ENCODE measurements at regions not wholly inside any gene's neighbourhood (a gene's known extent, or its start where the extent isn't known, plus 50 kb on each side); places are given as distances from the start of the nearest gene placed in this dataset.

- Histone ChIP-seq H3K4me1 (ENCODE audit: insufficient read depth, insufficient read length) (peaks cover 3% of the 10 kb centered on the region), H3K9me3 (ENCODE audit: insufficient read depth, low read length) (no peaks in the 10 kb centered on the region), H3K4me3 (ENCODE audit: insufficient read length, low read depth) (no peak overlapping the region), H3K9ac (ENCODE audit: insufficient read length, low read depth) (no peak overlapping the region), H3K27me3 (ENCODE audit: insufficient read depth, insufficient read length) (no peaks in the 10 kb centered on the region), H3K36me3 (ENCODE audit: insufficient read depth, insufficient read length, low read length) (no peaks in the 10 kb centered on the region)
- TF ChIP-seq ZNF274 (IDR thresholded peaks at IDR 0.05; ENCODE audit: low read depth, low read length) (no peak), YY1 (IDR thresholded peaks at IDR 0.05; ENCODE audit: insufficient read depth, insufficient read length) (no peak), SUZ12 (IDR thresholded peaks at IDR 0.05; ENCODE audit: extremely low read depth, insufficient read depth, insufficient read length) (no peak)
- no peak for DNase-seq (ENCODE audit: low read depth, low spot score)
These were observed 159.4 kb downstream of the ASB1 start for GRCh38 chr2:238585836-238586821.

DNA sequence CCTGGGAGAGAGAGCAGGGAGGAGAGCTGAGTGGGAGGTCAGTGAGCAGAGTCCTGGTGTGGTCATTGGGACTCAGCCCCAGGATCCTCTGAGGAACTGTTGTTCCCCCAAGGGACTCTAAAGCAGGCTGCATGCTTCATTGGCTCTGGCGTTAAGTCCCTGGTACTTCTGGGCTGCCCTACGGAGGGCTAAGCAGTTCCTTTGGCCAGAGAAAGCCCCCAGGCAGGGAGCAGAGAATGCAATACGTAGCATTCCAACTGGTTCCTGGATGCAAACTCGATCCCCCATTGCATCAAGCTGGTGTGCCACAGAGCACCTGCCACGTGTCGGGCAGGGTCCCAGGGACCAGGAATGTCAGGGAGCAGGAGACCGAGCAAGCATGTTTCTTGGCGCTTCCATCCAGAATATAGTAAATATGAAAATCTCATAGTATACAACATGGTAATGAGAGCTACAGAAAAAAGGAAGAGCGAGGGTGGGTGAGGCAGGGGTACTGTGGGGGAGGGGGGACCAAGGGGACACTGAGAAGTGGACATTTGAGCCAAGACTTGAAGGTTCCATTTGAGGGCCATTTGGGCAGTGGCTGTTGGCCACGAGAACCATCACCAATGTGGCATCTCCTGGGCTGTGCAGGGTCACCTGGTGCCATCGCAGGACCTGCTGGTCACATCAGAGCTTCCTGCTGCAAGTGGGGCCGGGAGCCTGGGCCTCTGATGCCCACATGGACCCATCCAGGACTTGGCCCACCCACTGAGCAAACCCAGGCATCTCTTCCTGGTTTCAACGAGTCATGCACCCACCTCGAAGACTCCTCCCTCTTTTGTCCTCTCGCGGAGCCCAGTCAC is 160.4 kb downstream of the ASB1 start:
- no peak for DNase-seq (ENCODE audit: low read depth, low spot score)
- H3K4me1 ChIP-seq (ENCODE audit: insufficient read depth, insufficient read length) = peaks cover 3% of the 10 kb centered on the region
- H3K9me3 ChIP-seq (ENCODE audit: insufficient read depth, low read length) = no peaks in the 10 kb centered on the region
- H3K36me3 ChIP-seq (ENCODE audit: insufficient read depth, insufficient read length, low read length) = no peaks in the 10 kb centered on the region
- H3K4me3 ChIP-seq (ENCODE audit: insufficient read length, low read depth) = no peak overlapping the region
- H3K9ac ChIP-seq (ENCODE audit: insufficient read length, low read depth) = no peak overlapping the region
- no peak for TF ChIP-seq YY1 (IDR thresholded peaks at IDR 0.05; ENCODE audit: insufficient read depth, insufficient read length)
- TF ChIP-seq SUZ12 (IDR thresholded peaks at IDR 0.05; ENCODE audit: extremely low read depth, insufficient read depth, insufficient read length) = no peak
- no peak for TF ChIP-seq ZNF274 (IDR thresholded peaks at IDR 0.05; ENCODE audit: low read depth, low read length)
- no peaks in the 10 kb centered on the region for H3K27me3 ChIP-seq (ENCODE audit: insufficient read depth, insufficient read length)

GRCh38 chr2:238587776-238588660 is 161.3 kb downstream of the ASB1 start:
- no peaks in the 10 kb centered on the region for H3K9me3 ChIP-seq (ENCODE audit: insufficient read depth, low read length)
- TF ChIP-seq ZNF274 (IDR thresholded peaks at IDR 0.05; ENCODE audit: low read depth, low read length) (no peak), YY1 (IDR thresholded peaks at IDR 0.05; ENCODE audit: insufficient read depth, insufficient read length) (no peak), SUZ12 (IDR thresholded peaks at IDR 0.05; ENCODE audit: extremely low read depth, insufficient read depth, insufficient read length) (no peak)
- no peak overlapping the region for H3K4me3 ChIP-seq (ENCODE audit: insufficient read length, low read depth)
- H3K36me3 ChIP-seq (ENCODE audit: insufficient read depth, insufficient read length, low read length) = no peaks in the 10 kb centered on the region
- no peak for DNase-seq (ENCODE audit: low read depth, low spot score)
- H3K9ac ChIP-seq (ENCODE audit: insufficient read length, low read depth) = no peak overlapping the region
- peaks cover 3% of the 10 kb centered on the region for H3K4me1 ChIP-seq (ENCODE audit: insufficient read depth, insufficient read length)
- H3K27me3 ChIP-seq (ENCODE audit: insufficient read depth, insufficient read length) = no peaks in the 10 kb centered on the region

DNA sequence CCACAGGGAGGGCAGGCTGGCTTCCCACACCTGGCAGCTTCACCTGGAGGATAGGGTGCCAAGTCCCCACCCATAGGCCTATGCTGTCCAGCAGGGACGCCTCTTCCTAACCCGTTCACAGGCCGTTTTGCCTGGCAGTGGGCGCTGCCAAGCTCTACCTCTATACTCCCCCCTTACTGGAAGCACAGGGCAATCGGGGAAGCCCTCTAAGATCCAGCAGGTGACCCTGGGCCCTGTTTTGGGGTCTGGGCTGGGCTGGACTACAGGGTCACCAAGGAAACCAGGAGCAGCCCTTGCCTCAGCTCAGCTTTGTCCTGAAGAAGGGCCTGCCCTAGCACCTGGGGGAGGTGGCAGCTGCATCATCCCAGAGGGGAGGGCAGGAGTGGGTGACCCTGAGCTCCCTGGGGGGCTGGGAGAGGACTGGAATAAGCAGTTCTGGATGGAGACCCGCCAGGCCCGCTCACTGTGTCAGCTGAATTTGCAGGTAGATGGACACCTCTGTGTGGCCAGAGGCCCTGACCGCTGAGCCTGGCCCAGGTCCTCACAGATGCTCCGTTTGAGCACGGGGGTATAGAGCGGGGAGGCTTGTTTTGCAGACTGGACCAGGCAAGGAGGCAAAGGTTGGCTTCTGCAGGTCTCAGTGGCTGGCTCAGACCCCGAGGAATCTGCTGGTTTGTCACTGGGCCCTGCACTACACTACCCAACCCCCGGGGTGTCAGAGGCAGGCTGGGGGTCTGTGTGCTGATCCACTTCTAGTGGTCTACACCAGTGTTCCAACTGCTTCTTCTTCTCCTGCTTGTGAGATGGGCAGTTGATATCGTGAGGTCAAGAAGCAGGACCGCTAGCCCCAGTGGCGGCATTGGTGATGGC is 163.1 kb downstream of the ASB1 start:
- H3K36me3 ChIP-seq (ENCODE audit: insufficient read depth, insufficient read length, low read length) = no peaks in the 10 kb centered on the region
- TF ChIP-seq SUZ12 (IDR thresholded peaks at IDR 0.05; ENCODE audit: extremely low read depth, insufficient read depth, insufficient read length) (no peak), YY1 (IDR thresholded peaks at IDR 0.05; ENCODE audit: insufficient read depth, insufficient read length) (no peak), ZNF274 (IDR thresholded peaks at IDR 0.05; ENCODE audit: low read depth, low read length) (no peak)
- H3K9me3 ChIP-seq (ENCODE audit: insufficient read depth, low read length) = no peaks in the 10 kb centered on the region
- no peak overlapping the region for H3K9ac ChIP-seq (ENCODE audit: insufficient read length, low read depth)
- H3K4me3 ChIP-seq (ENCODE audit: insufficient read length, low read depth) = no peak overlapping the region
- H3K4me1 ChIP-seq (ENCODE audit: insufficient read depth, insufficient read length) = peaks cover 3% of the 10 kb centered on the region
- DNase-seq (ENCODE audit: low read depth, low spot score) = no peak
- no peaks in the 10 kb centered on the region for H3K27me3 ChIP-seq (ENCODE audit: insufficient read depth, insufficient read length)

DNA sequence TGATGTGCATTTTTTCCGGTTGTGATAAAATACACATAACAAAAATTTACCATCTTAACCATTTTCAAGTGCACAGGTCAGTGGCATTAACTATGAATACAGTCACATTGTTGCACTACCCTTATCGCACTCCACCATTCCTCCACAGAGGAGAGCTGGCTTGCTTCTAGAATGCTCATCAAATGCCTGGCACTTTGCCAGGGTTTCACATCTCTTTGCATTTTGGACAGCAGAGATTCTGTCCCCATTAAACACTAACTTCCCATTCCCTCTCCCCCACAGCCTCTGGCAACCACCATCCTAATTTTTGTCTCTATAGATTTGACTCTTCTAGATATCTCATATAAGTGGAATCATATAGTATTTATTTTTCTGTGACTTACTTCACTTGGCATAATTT is 165.0 kb downstream of the ASB1 start:
- TF ChIP-seq YY1 (IDR thresholded peaks at IDR 0.05; ENCODE audit: insufficient read depth, insufficient read length) = no peak
- TF ChIP-seq ZNF274 (IDR thresholded peaks at IDR 0.05; ENCODE audit: low read depth, low read length) = no peak
- no peak for TF ChIP-seq SUZ12 (IDR thresholded peaks at IDR 0.05; ENCODE audit: extremely low read depth, insufficient read depth, insufficient read length)
- no peaks in the 10 kb centered on the region for H3K36me3 ChIP-seq (ENCODE audit: insufficient read depth, insufficient read length, low read length)
- no peak overlapping the region for H3K9ac ChIP-seq (ENCODE audit: insufficient read length, low read depth)
- peaks cover 4% of the 10 kb centered on the region for H3K27me3 ChIP-seq (ENCODE audit: insufficient read depth, insufficient read length)
- DNase-seq (ENCODE audit: low read depth, low spot score) = no peak
- H3K4me1 ChIP-seq (ENCODE audit: insufficient read depth, insufficient read length) = peaks cover 3% of the 10 kb centered on the region
- no peak overlapping the region for H3K4me3 ChIP-seq (ENCODE audit: insufficient read length, low read depth)
- no peaks in the 10 kb centered on the region for H3K9me3 ChIP-seq (ENCODE audit: insufficient read depth, low read length)

DNA sequence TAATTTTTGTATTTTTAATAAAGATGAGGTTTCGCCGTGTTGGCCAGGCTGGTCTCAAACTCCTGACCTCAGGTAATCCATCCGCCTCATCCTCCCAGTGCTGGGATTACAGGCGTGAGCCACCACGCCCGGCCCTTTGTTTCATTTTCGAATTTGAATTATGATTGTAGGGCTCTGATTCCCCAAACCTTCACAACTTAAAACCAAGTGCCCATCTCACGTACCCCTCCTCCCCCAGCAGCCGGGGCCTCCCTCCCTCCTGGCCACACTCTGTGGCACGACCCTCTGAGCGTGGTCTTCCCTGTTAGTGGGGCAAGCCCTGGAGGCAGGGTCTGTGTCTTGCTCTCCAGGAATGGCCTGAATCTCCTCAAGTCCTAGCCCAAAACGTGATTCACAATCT is 166.5 kb downstream of the ASB1 start:
- no peak for DNase-seq (ENCODE audit: low read depth, low spot score)
- H3K4me3 ChIP-seq (ENCODE audit: insufficient read length, low read depth) = no peak overlapping the region
- TF ChIP-seq SUZ12 (IDR thresholded peaks at IDR 0.05; ENCODE audit: extremely low read depth, insufficient read depth, insufficient read length) = no peak
- no peak for TF ChIP-seq YY1 (IDR thresholded peaks at IDR 0.05; ENCODE audit: insufficient read depth, insufficient read length)
- TF ChIP-seq ZNF274 (IDR thresholded peaks at IDR 0.05; ENCODE audit: low read depth, low read length) = no peak
- H3K36me3 ChIP-seq (ENCODE audit: insufficient read depth, insufficient read length, low read length) = no peaks in the 10 kb centered on the region
- peaks cover 3% of the 10 kb centered on the region for H3K4me1 ChIP-seq (ENCODE audit: insufficient read depth, insufficient read length)
- no peak overlapping the region for H3K9ac ChIP-seq (ENCODE audit: insufficient read length, low read depth)
- no peaks in the 10 kb centered on the region for H3K9me3 ChIP-seq (ENCODE audit: insufficient read depth, low read length)
- peaks cover 4% of the 10 kb centered on the region for H3K27me3 ChIP-seq (ENCODE audit: insufficient read depth, insufficient read length)

Measured in NT2/D1 (cell line).